ENCODE measurements at regions not wholly inside any gene's neighbourhood (a gene's known extent, or its start where the extent isn't known, plus 50 kb on each side); places are given as distances from the start of the nearest gene placed in this dataset.

GRCh38 chr1:165014753-165015152 is 341.8 kb downstream of the LMX1A start:
- peak; percentile 24 for DNase-seq

GRCh38 chr1:165011991-165012531 is 344.5 kb downstream of the LMX1A start:
- DNase-seq = no peak

- DNase-seq = no peak
These were observed 345.3 kb downstream of the LMX1A start for GRCh38 chr1:165011186-165011585.

GRCh38 chr1:165010418-165011070 is 346.0 kb downstream of the LMX1A start:
- no peak for DNase-seq

GRCh38 chr1:165006831-165007230 is 349.7 kb downstream of the LMX1A start:
- no peak for DNase-seq

- DNase-seq = no peak
These were observed 357.4 kb downstream of the LMX1A start for GRCh38 chr1:164999146-164999545.

- DNase-seq = no peak
These were observed 364.7 kb downstream of the LMX1A start for GRCh38 chr1:164991763-164992314.

- DNase-seq = no peak
These were observed 373.4 kb downstream of the LMX1A start for GRCh38 chr1:164983023-164983650.

GRCh38 chr1:164982545-164982944 is 374.0 kb downstream of the LMX1A start:
- no peak for DNase-seq

- DNase-seq = no peak
These were observed 379.0 kb downstream of the LMX1A start for GRCh38 chr1:164977561-164977960.

- no peak for DNase-seq
These were observed 384.5 kb downstream of the LMX1A start for GRCh38 chr1:164971921-164972415.

GRCh38 chr1:164971391-164971790 is 385.1 kb downstream of the LMX1A start:
- DNase-seq = no peak

GRCh38 chr1:164969253-164969652 is 387.3 kb downstream of the LMX1A start:
- no peak for DNase-seq

- DNase-seq = no peak
These were observed 389.2 kb downstream of the LMX1A start for GRCh38 chr1:164967300-164967699.

- DNase-seq = no peak
These were observed 394.8 kb downstream of the LMX1A start for GRCh38 chr1:164961715-164962114.

GRCh38 chr1:164958982-164959768 is 397.3 kb downstream of the LMX1A start:
- no peak for DNase-seq

GRCh38 chr1:164953815-164954214 is 394.8 kb downstream of the PBX1 start:
- no peak for DNase-seq

- no peak for DNase-seq
These were observed 394.1 kb downstream of the PBX1 start for GRCh38 chr1:164953098-164953497.

GRCh38 chr1:164951508-164951907 is 392.5 kb downstream of the PBX1 start:
- no peak for DNase-seq

GRCh38 chr1:164950541-164950986 is 391.6 kb downstream of the PBX1 start:
- no peak for DNase-seq

GRCh38 chr1:164949771-164950471 is 390.9 kb downstream of the PBX1 start:
- no peak for DNase-seq

- no peak for DNase-seq
These were observed 389.1 kb downstream of the PBX1 start for GRCh38 chr1:164948101-164948500.

- no peak for DNase-seq
These were observed 378.3 kb downstream of the PBX1 start for GRCh38 chr1:164937291-164937690.
